ENCODE measurements at regions not wholly inside any gene's neighbourhood (a gene's known extent, or its start where the extent isn't known, plus 50 kb on each side); places are given as distances from the start of the nearest gene placed in this dataset.
"Not testable (repeated sequence)": the region's sequence is repeated elsewhere in the genome, so short reads cannot be mapped to it uniquely, and the experiment has no call there.

- DNase-seq, result no peak
Measured at GRCh38 chr10:57494486-57494885, 773.2 kb downstream of the IPMK start.

GRCh38 chr10:57482259-57482658 lies 785.4 kb downstream of the IPMK start:
- DNase-seq, result no peak

GRCh38 chr10:57472823-57473619 lies 794.7 kb downstream of the IPMK start:
- no peak for DNase-seq

GRCh38 chr10:57468894-57469432 lies 798.7 kb downstream of the IPMK start:
- no peak for DNase-seq

- DNase-seq, result no peak
Measured at GRCh38 chr10:57465155-57465554, 802.5 kb downstream of the IPMK start.

GRCh38 chr10:57460540-57460939 lies 807.2 kb downstream of the IPMK start:
- no peak for DNase-seq

GRCh38 chr10:57457972-57458512 lies 809.7 kb downstream of the IPMK start:
- no peak for DNase-seq

- no peak for DNase-seq
Measured at GRCh38 chr10:57430376-57430775, 837.3 kb downstream of the IPMK start.

- no peak for DNase-seq
Measured at GRCh38 chr10:57420881-57421280, 846.8 kb downstream of the IPMK start.

GRCh38 chr10:57418476-57418875 lies 849.2 kb downstream of the IPMK start:
- no peak for DNase-seq

GRCh38 chr10:57395923-57396322 lies 871.8 kb downstream of the IPMK start:
- DNase-seq, result no peak

GRCh38 chr10:57367412-57367811 lies 900.3 kb downstream of the IPMK start:
- no peak for DNase-seq

- DNase-seq, result no peak
Measured at GRCh38 chr10:57362811-57363210, 904.9 kb downstream of the IPMK start.

- no peak for DNase-seq
Measured at GRCh38 chr10:57353403-57354003, 914.2 kb downstream of the IPMK start.

- DNase-seq, result no peak
Measured at GRCh38 chr10:57351076-57351475, 916.6 kb downstream of the IPMK start.

- no peak for DNase-seq
Measured at GRCh38 chr10:57341294-57341693, 926.4 kb downstream of the IPMK start.

GRCh38 chr10:57338823-57339558 lies 928.7 kb downstream of the IPMK start:
- no peak for DNase-seq

GRCh38 chr10:57336865-57337264 lies 930.8 kb downstream of the IPMK start:
- DNase-seq, result no peak

- no peak for DNase-seq
Measured at GRCh38 chr10:57336341-57336740, 931.4 kb downstream of the IPMK start.

- no peak for DNase-seq
Measured at GRCh38 chr10:57334523-57334922, 933.2 kb downstream of the IPMK start.

- no peak for DNase-seq
Measured at GRCh38 chr10:57333880-57334279, 933.8 kb downstream of the IPMK start.

- not testable (repeated sequence) for DNase-seq
Measured at GRCh38 chr10:57321400-57321854, 946.3 kb downstream of the IPMK start.

GRCh38 chr10:57320416-57320815 lies 947.3 kb downstream of the IPMK start:
- DNase-seq, result no peak
